Colonic mucosa (tissue), 4 donors: ENCODE measurements at regions not wholly inside any gene's neighbourhood (a gene's known extent, or its start where the extent isn't known, plus 50 kb on each side); places are given as distances from the start of the nearest gene placed in this dataset.

ENCODE experiments used
- DNase-seq: peaks from one replicate; pipeline ENCODE4 v3.0.0-alpha.2; 2020
- H3K27ac ChIP-seq: fragments of 200-600 bp; one replicate; pipeline ENCODE4 v1.8.0; 2021
- H3K27me3 ChIP-seq: fragments of 200-600 bp; one replicate; pipeline ENCODE4 v1.8.0; 2021
- H3K36me3 ChIP-seq: fragments of 200-600 bp; one replicate; pipeline ENCODE4 v1.8.0; 2021
- H3K4me1 ChIP-seq: fragments of 200-600 bp; one replicate; pipeline ENCODE4 v1.8.0; 2021; ENCODE audit warnings: mild to moderate bottlenecking
- H3K4me3 ChIP-seq: fragments of 200-600 bp; one replicate; pipeline ENCODE4 v1.8.0; 2021
- H3K9ac ChIP-seq, 2 donors: one replicate each; pipeline ENCODE4 v1.7.0; 2013; ENCODE audit warnings: control low read depth in 2 of 2, low read depth in 2 of 2, low read length in 2 of 2
- H3K9me3 ChIP-seq: fragments of 200-600 bp; one replicate; pipeline ENCODE4 v1.8.0; 2021
- CTCF ChIP-seq: fragments of 200-600 bp; IDR thresholded peaks from one replicate; pipeline ENCODE4 v1.8.0; 2022; ENCODE audit warnings: antibody characterized with exemption, mild to moderate bottlenecking
- intact Hi-C: fragments of 100-400 bp; cut with DNase I; formaldehyde crosslinking; loops from one replicate; pipeline ENCODE4 v1.14.1; 2022
- donor health status: healthy.
- donor health status: DM: no; HTN: no; CAD: no.
- donor health status: DM: no; HTN: no; CAD: no.

GRCh38 chr17:72024457-72024856 is 96.4 kb upstream of the SOX9 start:
- TF ChIP-seq CTCF = no peak
- no peak for DNase-seq
- Histone ChIP-seq H3K36me3 (no peaks in the 10 kb centered on the region), H3K4me3 (no peak overlapping the region), H3K9me3 (no peaks in the 10 kb centered on the region), H3K4me1 (no peaks in the 10 kb centered on the region), H3K9ac (no peak overlapping the region), H3K27ac (no peak overlapping the region), H3K27me3 (no peaks in the 10 kb centered on the region)
- intact Hi-C loops = no loop called here

GRCh38 chr17:72025113-72025512 is 95.7 kb upstream of the SOX9 start:
- DNase-seq = no peak
- no peak for TF ChIP-seq CTCF
- no peaks in the 10 kb centered on the region for H3K27me3 ChIP-seq
- no peaks in the 10 kb centered on the region for H3K4me1 ChIP-seq
- intact Hi-C loops = no loop called here
- no peaks in the 10 kb centered on the region for H3K36me3 ChIP-seq
- no peak overlapping the region for H3K27ac ChIP-seq
- H3K4me3 ChIP-seq = no peak overlapping the region
- H3K9me3 ChIP-seq = no peaks in the 10 kb centered on the region
- H3K9ac ChIP-seq = no peak overlapping the region

- Histone ChIP-seq H3K9ac (peak overlapping the region in 1 of 2 donors; percentile 36), H3K9me3 (no peaks in the 10 kb centered on the region), H3K27ac (no peak overlapping the region), H3K27me3 (no peaks in the 10 kb centered on the region), H3K4me1 (no peaks in the 10 kb centered on the region), H3K4me3 (peak overlapping the region; percentile 34), H3K36me3 (no peaks in the 10 kb centered on the region)
- peak; percentile 21 for TF ChIP-seq CTCF
- intact Hi-C loops = no loop called here
- DNase-seq = peak; percentile 37
Observed at GRCh38 chr17:72030067-72030899, 90.5 kb upstream of the SOX9 start.

GRCh38 chr17:72031219-72031884 is 89.5 kb upstream of the SOX9 start:
- Histone ChIP-seq H3K9me3 (no peaks in the 10 kb centered on the region), H3K4me1 (no peaks in the 10 kb centered on the region), H3K27me3 (no peaks in the 10 kb centered on the region), H3K36me3 (no peaks in the 10 kb centered on the region), H3K27ac (no peak overlapping the region), H3K9ac (no peak overlapping the region), H3K4me3 (no peak overlapping the region)
- DNase-seq = no peak
- intact Hi-C loops = no loop called here
- TF ChIP-seq CTCF = no peak

GRCh38 chr17:72033334-72033733 is 87.5 kb upstream of the SOX9 start:
- Histone ChIP-seq H3K4me3 (no peak overlapping the region), H3K27me3 (no peaks in the 10 kb centered on the region), H3K27ac (no peak overlapping the region), H3K9me3 (no peaks in the 10 kb centered on the region), H3K36me3 (no peaks in the 10 kb centered on the region), H3K9ac (no peak overlapping the region), H3K4me1 (no peaks in the 10 kb centered on the region)
- DNase-seq = no peak
- TF ChIP-seq CTCF = no peak
- intact Hi-C loops = no loop called here
